Endothelial cell (in vitro differentiated cells): ENCODE measurements at regions not wholly inside any gene's neighbourhood (a gene's known extent, or its start where the extent isn't known, plus 50 kb on each side); places are given as distances from the start of the nearest gene placed in this dataset.

Experiments used
- DNase-seq: peaks from one replicate; pipeline ENCODE4 v3.0.0; 2021; ENCODE audit warnings: low spot score
- H3K27ac Mint-ChIP-seq: one replicate; pipeline ENCODE4 v1.8.0; 2021; ENCODE audit warnings: mixed read lengths, inconsistent platforms; ENCODE audit not compliant: unreplicated experiment
- H3K27me3 Mint-ChIP-seq: one replicate; pipeline ENCODE4 v1.8.0; 2021; ENCODE audit warnings: mild to moderate bottlenecking, moderate library complexity, mixed read lengths, inconsistent platforms; ENCODE audit not compliant: unreplicated experiment
- H3K36me3 Mint-ChIP-seq: one replicate; pipeline ENCODE4 v1.8.0; 2021; ENCODE audit warnings: mild to moderate bottlenecking, low read depth, mixed read lengths, inconsistent platforms; ENCODE audit not compliant: unreplicated experiment
- H3K4me1 Mint-ChIP-seq: one replicate; pipeline ENCODE4 v1.8.0; 2021; ENCODE audit warnings: mild to moderate bottlenecking, mixed read lengths, inconsistent platforms; ENCODE audit not compliant: unreplicated experiment
- H3K4me3 Mint-ChIP-seq: one replicate; pipeline ENCODE4 v1.8.0; 2021; ENCODE audit warnings: mild to moderate bottlenecking, mixed read lengths, inconsistent platforms; ENCODE audit not compliant: unreplicated experiment
- H3K9me3 Mint-ChIP-seq: one replicate; pipeline ENCODE4 v1.8.0; 2021; ENCODE audit warnings: mixed read lengths, inconsistent platforms; ENCODE audit not compliant: unreplicated experiment
- CTCF ChIP-seq: fragments of 200-600 bp; sonication (generic); IDR thresholded peaks from one replicate; pipeline ENCODE4 v1.5.0; 2021; ENCODE audit warnings: antibody characterized with exemption; ENCODE audit not compliant: unreplicated experiment

GRCh38 chr10:128921389-128922022 lies 545.5 kb upstream of the MGMT start:
- no peak for DNase-seq
- H3K4me1 Mint-ChIP-seq: peaks cover 2% of the 10 kb centered on the region
- H3K9me3 Mint-ChIP-seq: no peaks in the 10 kb centered on the region
- no peak overlapping the region for H3K4me3 Mint-ChIP-seq
- H3K36me3 Mint-ChIP-seq: no peaks in the 10 kb centered on the region
- no peak overlapping the region for H3K27ac Mint-ChIP-seq
- peaks cover 7% of the 10 kb centered on the region for H3K27me3 Mint-ChIP-seq
- no peak for TF ChIP-seq CTCF

DNA sequence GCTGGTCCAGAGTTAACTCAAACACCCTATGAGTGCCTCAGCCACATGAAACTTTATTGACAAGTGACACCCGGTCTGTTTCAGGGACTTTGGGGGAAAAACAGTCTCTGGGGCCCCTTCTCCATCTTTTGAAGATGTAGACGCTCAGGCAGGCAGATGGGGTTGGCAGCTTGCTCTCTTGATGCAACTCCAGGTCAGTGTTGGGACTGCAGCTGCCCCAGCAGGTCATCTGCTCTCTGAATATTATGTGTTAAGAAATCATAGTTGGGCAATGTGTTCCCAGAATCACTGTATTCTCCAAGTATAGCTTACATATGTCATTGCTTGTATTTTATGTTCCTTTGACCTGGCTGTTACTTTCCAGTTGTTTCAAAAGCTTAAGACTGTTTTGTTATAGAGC lies 544.9 kb upstream of the MGMT start:
- no peak for TF ChIP-seq CTCF
- Mint-ChIP-seq H3K9me3 (no peaks in the 10 kb centered on the region), H3K4me3 (no peak overlapping the region), H3K27me3 (peaks cover 5% of the 10 kb centered on the region), H3K4me1 (no peaks in the 10 kb centered on the region), H3K27ac (no peak overlapping the region), H3K36me3 (no peaks in the 10 kb centered on the region)
- no peak for DNase-seq

DNA sequence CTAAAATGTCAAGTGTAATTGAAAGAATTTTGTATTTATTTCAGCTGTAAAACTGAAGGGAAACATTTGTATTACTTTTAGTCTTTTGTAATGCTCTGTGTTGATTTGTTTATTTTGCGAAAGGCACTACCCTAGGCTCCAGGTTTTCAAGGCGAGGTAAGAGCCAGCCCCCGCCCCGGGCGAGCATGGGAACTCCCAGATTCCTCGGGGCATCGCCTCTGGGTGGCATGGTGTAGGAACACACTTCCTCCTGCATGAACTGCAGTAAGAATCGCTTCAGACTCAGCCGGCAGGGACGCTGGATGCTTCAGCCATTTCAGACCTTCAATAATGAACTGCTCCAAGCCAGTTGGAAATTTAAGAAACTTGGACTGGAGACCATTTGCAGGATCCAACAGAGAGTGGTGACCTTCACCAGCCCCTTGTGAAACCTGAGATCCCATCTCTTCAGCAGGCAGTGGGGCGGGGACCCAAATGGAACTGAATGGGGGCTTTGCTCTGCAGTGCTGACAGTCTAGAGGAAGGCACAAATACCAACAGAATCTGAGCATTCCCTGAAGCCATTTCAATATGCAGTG lies 544.3 kb upstream of the MGMT start:
- no peaks in the 10 kb centered on the region for H3K4me1 Mint-ChIP-seq
- H3K9me3 Mint-ChIP-seq: no peaks in the 10 kb centered on the region
- no peak overlapping the region for H3K4me3 Mint-ChIP-seq
- no peak for TF ChIP-seq CTCF
- no peak overlapping the region for H3K27ac Mint-ChIP-seq
- no peak for DNase-seq
- peaks cover 2% of the 10 kb centered on the region for H3K27me3 Mint-ChIP-seq
- no peaks in the 10 kb centered on the region for H3K36me3 Mint-ChIP-seq

DNA sequence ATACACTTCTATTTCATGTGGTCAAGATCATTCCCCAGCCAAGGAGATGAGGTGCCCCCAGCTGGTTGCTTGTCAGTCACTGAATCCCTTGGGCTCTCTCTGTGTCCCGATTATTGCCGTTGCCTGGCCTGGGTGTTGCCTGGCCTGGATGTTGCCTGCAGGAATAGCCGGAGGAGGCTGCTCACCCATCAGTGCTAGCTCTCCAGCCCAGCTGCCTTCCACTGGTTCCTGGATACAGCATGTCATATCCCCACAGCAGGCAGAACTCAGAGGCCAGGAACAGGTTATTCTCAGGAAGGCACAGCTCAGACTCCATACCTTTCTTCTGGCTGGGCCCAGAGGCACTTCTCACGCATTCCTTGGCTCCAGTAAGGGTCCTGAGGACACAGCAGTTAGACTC lies 542.1 kb upstream of the MGMT start:
- H3K4me1 Mint-ChIP-seq: no peaks in the 10 kb centered on the region
- H3K4me3 Mint-ChIP-seq: no peak overlapping the region
- no peaks in the 10 kb centered on the region for H3K36me3 Mint-ChIP-seq
- no peak for DNase-seq
- no peak for TF ChIP-seq CTCF
- H3K9me3 Mint-ChIP-seq: no peaks in the 10 kb centered on the region
- H3K27me3 Mint-ChIP-seq: peaks cover 2% of the 10 kb centered on the region
- H3K27ac Mint-ChIP-seq: no peak overlapping the region

DNA sequence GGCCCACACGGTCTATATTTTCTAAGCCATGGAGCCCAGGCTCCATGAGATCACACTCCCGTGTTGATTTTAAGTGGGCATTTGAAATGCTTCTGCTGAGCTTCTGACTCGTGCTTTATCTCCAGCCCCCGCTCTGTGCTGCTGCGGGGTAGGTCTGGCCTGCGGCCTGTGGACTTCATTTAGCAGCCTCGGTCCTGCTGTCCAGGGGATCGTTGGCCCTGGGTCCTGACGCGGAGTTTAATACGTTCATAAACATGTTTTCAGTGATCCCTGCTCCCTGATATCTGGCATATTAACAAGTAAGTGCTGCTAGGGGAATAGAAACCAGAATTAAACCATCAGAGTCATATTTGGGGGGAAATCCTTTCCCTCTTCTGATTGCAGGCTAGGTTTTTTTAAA lies 540.3 kb upstream of the MGMT start:
- Mint-ChIP-seq H3K4me1 (no peaks in the 10 kb centered on the region), H3K9me3 (no peaks in the 10 kb centered on the region), H3K27me3 (peaks cover 2% of the 10 kb centered on the region), H3K27ac (no peak overlapping the region), H3K36me3 (no peaks in the 10 kb centered on the region), H3K4me3 (no peak overlapping the region)
- no peak for DNase-seq
- no peak for TF ChIP-seq CTCF
